Ascending aorta (tissue), 2 donors: ENCODE measurements at regions not wholly inside any gene's neighbourhood (a gene's known extent, or its start where the extent isn't known, plus 50 kb on each side); places are given as distances from the start of the nearest gene placed in this dataset.

ENCODE experiments used
- DNase-seq, 2 donors: peaks; one replicate each; pipeline ENCODE4 v3.0.0-alpha.2; 2019; ENCODE audit warnings: low spot score in 2 of 2
- H3K27ac ChIP-seq, 2 donors: fragments of 200-600 bp; sonication (generic); one replicate each; pipeline ENCODE4 v1.5.1; 2016 to 2017; ENCODE audit warnings: mild to moderate bottlenecking in 1 of 2
- H3K27me3 ChIP-seq: fragments of 200-600 bp; sonication (generic); one replicate; pipeline ENCODE4 v1.5.1; 2017
- H3K36me3 ChIP-seq, 2 donors: fragments of 200-600 bp; sonication (generic); one replicate each; pipeline ENCODE4 v1.5.1; 2016
- H3K4me1 ChIP-seq, 2 donors: fragments of 200-600 bp; sonication (generic); one replicate each; pipeline ENCODE4 v1.5.1; 2016 to 2017; ENCODE audit warnings: mild to moderate bottlenecking in 1 of 2
- H3K4me3 ChIP-seq, 2 donors: fragments of 200-600 bp; sonication (generic); one replicate each; pipeline ENCODE4 v1.5.1; 2016 to 2017; ENCODE audit warnings: mild to moderate bottlenecking in 1 of 2
- H3K9me3 ChIP-seq, 2 donors: fragments of 200-600 bp; sonication (generic); one replicate each; pipeline ENCODE4 v1.5.1; 2016
- intact Hi-C: fragments of 100-400 bp; cut with DNase I; formaldehyde crosslinking; loops from one replicate; pipeline ENCODE4 v1.15.1; 2023
- TF ChIP-seq, protein P1 (sequence below), 3 experiments: fragments of 200-600 bp in 2 of 3; fragments of 450-650 bp in 1 of 3; sonication (generic) in 2 of 3; IDR thresholded peaks; one replicate each; pipeline ENCODE4 v1.5.1; 2016 to 2019; ENCODE audit warnings: antibody characterized with exemption in 3 of 3, mild to moderate bottlenecking in 1 of 3, moderate library complexity in 1 of 3

GRCh38 chr3:106862067-106862466, 515.2 kb upstream of the CCDC54 start:
- DNase-seq, result no peak
- H3K9me3 ChIP-seq, result no peaks in the 10 kb centered on the region
- H3K4me1 ChIP-seq, result no peaks in the 10 kb centered on the region
- H3K36me3 ChIP-seq, result no peaks in the 10 kb centered on the region
- H3K27ac ChIP-seq, result no peak overlapping the region
- H3K4me3 ChIP-seq, result no peak overlapping the region
- intact Hi-C loops, result no loop called here
- TF ChIP-seq, protein P1, sequence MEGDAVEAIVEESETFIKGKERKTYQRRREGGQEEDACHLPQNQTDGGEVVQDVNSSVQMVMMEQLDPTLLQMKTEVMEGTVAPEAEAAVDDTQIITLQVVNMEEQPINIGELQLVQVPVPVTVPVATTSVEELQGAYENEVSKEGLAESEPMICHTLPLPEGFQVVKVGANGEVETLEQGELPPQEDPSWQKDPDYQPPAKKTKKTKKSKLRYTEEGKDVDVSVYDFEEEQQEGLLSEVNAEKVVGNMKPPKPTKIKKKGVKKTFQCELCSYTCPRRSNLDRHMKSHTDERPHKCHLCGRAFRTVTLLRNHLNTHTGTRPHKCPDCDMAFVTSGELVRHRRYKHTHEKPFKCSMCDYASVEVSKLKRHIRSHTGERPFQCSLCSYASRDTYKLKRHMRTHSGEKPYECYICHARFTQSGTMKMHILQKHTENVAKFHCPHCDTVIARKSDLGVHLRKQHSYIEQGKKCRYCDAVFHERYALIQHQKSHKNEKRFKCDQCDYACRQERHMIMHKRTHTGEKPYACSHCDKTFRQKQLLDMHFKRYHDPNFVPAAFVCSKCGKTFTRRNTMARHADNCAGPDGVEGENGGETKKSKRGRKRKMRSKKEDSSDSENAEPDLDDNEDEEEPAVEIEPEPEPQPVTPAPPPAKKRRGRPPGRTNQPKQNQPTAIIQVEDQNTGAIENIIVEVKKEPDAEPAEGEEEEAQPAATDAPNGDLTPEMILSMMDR (IDR thresholded peaks at IDR 0.05), result peak in 2 of 3 experiments; percentile 26 to 31
- no peaks in the 10 kb centered on the region for H3K27me3 ChIP-seq

DNA sequence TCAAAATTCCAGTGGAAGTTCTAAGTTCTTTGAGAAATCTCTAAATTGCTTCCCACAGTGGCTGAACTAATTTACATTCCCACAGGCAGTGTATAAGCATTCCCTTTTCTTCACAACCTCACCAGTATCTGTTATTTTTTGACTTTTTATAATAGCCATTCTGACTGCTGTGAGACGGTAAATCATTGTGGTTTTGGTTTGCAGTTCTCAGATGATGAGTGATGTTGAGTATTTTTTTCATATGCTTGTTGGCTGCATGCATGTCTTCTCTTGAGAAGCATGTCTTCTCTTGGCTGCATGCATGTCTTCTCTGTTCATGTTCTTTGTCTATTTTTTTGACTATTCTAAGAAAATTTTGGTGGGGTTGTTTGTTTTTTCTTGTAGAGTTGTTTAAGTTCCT, 499.6 kb upstream of the CCDC54 start:
- Histone ChIP-seq H3K4me3 (no peak overlapping the region), H3K9me3 (no peaks in the 10 kb centered on the region), H3K36me3 (no peaks in the 10 kb centered on the region), H3K4me1 (no peaks in the 10 kb centered on the region), H3K27me3 (no peaks in the 10 kb centered on the region), H3K27ac (no peak overlapping the region)
- intact Hi-C loops, result no loop called here
- TF ChIP-seq, protein P1 (IDR thresholded peaks at IDR 0.05), result no peak
- no peak for DNase-seq

- intact Hi-C loops, result no loop called here
- Histone ChIP-seq H3K9me3 (peaks cover 0 to 5% of the 10 kb centered on the region in 2 donors), H3K27ac (no peak overlapping the region), H3K27me3 (no peaks in the 10 kb centered on the region), H3K4me3 (no peak overlapping the region), H3K36me3 (no peaks in the 10 kb centered on the region), H3K4me1 (no peaks in the 10 kb centered on the region)
- no peak for DNase-seq
- TF ChIP-seq, protein P1 (IDR thresholded peaks at IDR 0.05), result no peak
Measured at GRCh38 chr3:106880206-106880605, 497.0 kb upstream of the CCDC54 start.

DNA sequence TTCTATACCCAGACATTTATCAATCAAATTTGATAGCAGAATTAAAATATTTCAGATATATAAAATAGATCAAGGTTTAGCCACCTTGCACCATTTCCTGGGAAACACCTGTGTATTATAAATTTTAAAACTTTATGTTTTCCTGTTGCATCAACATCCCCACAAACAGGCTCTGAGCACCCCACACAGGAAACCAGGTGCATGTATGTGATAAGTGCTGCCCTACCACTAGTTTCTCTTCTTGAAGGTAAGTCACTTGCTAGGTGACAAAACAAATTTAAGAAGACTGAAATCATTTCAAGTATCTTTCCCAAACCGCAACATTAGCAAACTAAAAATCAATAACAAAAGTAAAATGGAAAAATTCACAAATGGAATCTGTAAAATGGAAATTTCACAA, 496.1 kb upstream of the CCDC54 start:
- peaks cover 3 to 5% of the 10 kb centered on the region in 2 donors for H3K9me3 ChIP-seq
- TF ChIP-seq, protein P1 (IDR thresholded peaks at IDR 0.05), result no peak
- intact Hi-C loops, result no loop called here
- no peak for DNase-seq
- no peaks in the 10 kb centered on the region for H3K36me3 ChIP-seq
- H3K27me3 ChIP-seq, result no peaks in the 10 kb centered on the region
- H3K4me3 ChIP-seq, result no peak overlapping the region
- no peaks in the 10 kb centered on the region for H3K4me1 ChIP-seq
- H3K27ac ChIP-seq, result no peak overlapping the region

DNA sequence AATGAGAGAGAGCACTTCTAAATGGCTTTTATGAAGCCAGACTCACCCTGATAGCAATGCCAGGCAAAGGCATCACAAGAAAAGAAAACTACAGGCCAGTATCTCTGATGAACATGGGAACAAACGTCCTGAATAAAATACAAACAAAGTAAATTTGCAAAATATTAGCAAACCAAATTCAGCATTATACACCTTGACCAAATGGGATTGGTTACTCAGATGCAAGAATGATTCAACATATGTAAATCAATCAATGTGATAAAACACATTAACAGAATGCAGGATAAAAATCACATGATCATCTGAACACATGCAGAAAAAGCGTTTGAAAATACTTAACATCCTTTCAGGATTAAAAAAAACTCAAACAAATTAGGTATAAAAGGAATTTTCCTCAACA, 494.9 kb upstream of the CCDC54 start:
- no peak for DNase-seq
- intact Hi-C loops, result no loop called here
- no peaks in the 10 kb centered on the region for H3K4me1 ChIP-seq
- TF ChIP-seq, protein P1 (IDR thresholded peaks at IDR 0.05), result no peak
- no peaks in the 10 kb centered on the region for H3K36me3 ChIP-seq
- H3K27me3 ChIP-seq, result no peaks in the 10 kb centered on the region
- no peak overlapping the region for H3K27ac ChIP-seq
- peaks cover 3 to 8% of the 10 kb centered on the region in 2 donors for H3K9me3 ChIP-seq
- no peak overlapping the region for H3K4me3 ChIP-seq

GRCh38 chr3:106906074-106906473, 471.2 kb upstream of the CCDC54 start:
- Histone ChIP-seq H3K27me3 (no peaks in the 10 kb centered on the region), H3K9me3 (no peaks in the 10 kb centered on the region), H3K36me3 (no peaks in the 10 kb centered on the region), H3K27ac (no peak overlapping the region), H3K4me3 (no peak overlapping the region), H3K4me1 (no peaks in the 10 kb centered on the region)
- DNase-seq, result no peak
- intact Hi-C loops, result no loop called here
- TF ChIP-seq, protein P1 (IDR thresholded peaks at IDR 0.05), result no peak
